Kidney (tissue), 13 donors: ENCODE measurements at regions not wholly inside any gene's neighbourhood (a gene's known extent, or its start where the extent isn't known, plus 50 kb on each side); places are given as distances from the start of the nearest gene placed in this dataset.

Source experiments
- DNase-seq, 5 donors: peaks; one replicate each; pipeline ENCODE4 v3.0.0-alpha.2; 2013 to 2020
- FAIRE-seq: peaks from 2 replicates; lab custom pipeline; 2012; peaks lifted over from hg19 to GRCh38; lab: Jason Lieb, UNC
- H3K27ac ChIP-seq, 2 donors: one replicate each; pipeline ENCODE4 v1.7.0; 2013; ENCODE audit warnings: low read depth in 2 of 2, low read length in 2 of 2, inconsistent platforms in 1 of 2
- H3K27me3 ChIP-seq: one replicate; pipeline ENCODE4 v1.7.1; 2013; ENCODE audit warnings: low read length, inconsistent platforms; ENCODE audit not compliant: control insufficient read depth, insufficient read depth
- H3K36me3 ChIP-seq, 3 donors: one replicate each; pipeline versions ENCODE4 v1.7.0 to v1.7.1; 2013; ENCODE audit warnings: low read length in 3 of 3, control low read depth in 1 of 3, inconsistent platforms in 1 of 3; ENCODE audit not compliant: insufficient read depth in 3 of 3, control insufficient read depth in 2 of 3
- H3K4me1 ChIP-seq, 3 donors: one replicate each; pipeline versions ENCODE4 v1.7.0 to v1.7.1; 2013; ENCODE audit warnings: low read length in 3 of 3, inconsistent platforms in 1 of 3, low read depth in 1 of 3; ENCODE audit not compliant: control insufficient read depth in 2 of 3, insufficient read depth in 2 of 3
- H3K4me3 ChIP-seq, 3 donors: one replicate each; pipeline versions ENCODE4 v1.7.0 to v1.8.1; 2013; ENCODE audit warnings: low read length in 3 of 3, control low read depth in 1 of 3, inconsistent platforms in 1 of 3
- H3K9ac ChIP-seq, 3 donors: one replicate each; pipeline versions ENCODE4 v1.7.0 to v1.7.1; 2013; ENCODE audit warnings: low read length in 3 of 3, control low read depth in 1 of 3, inconsistent platforms in 1 of 3
- H3K9me3 ChIP-seq, 3 donors: one replicate each; pipeline versions ENCODE4 v1.7.0 to v1.7.1; 2013; ENCODE audit warnings: low read length in 3 of 3, control low read depth in 1 of 3, inconsistent platforms in 1 of 3; ENCODE audit not compliant: control insufficient read depth in 2 of 3, insufficient read depth in 1 of 3
- intact Hi-C: fragments of 100-400 bp; cut with DNase I; formaldehyde crosslinking; loops from one replicate; pipeline ENCODE4 v1.11.1; 2022
- TF ChIP-seq, protein P1 (sequence below): IDR thresholded peaks from 3 replicates; pipeline ENCODE4 v1.5.1; 2012; ENCODE audit warnings: mild to moderate bottlenecking, moderate library complexity, borderline replicate concordance; ENCODE audit not compliant: insufficient read depth; ENCODE audit errors: extremely low read depth
- donor health status: control.
- donor health status: control.
- donor health status: control.
- donor health status: control.
- donor health status: control.
- donor health status: DM: yes; HTN: yes; CAD: no.
- donor health status: Normal renal cell carcinoma (clear cell type).

DNA sequence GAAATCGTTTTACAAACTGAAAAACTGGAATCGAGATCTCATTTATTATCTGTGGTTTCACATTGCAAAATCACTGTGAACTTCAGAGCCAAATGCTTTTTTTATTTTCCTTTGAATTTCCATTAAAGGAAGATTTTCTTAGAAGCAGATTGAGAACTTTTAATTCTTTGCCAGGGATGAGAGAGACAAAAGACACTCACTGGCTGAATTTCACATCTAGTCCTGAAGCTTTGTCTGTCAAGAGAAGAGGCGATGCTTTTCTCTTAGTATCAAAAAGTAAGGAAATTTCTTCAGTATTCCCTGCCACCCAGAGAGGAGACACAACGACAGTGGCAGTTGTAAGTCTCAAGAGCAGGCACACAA lies 141.8 kb downstream of the TMEM200A start:
- no peaks in the 10 kb centered on the region for H3K36me3 ChIP-seq
- no peak overlapping the region for H3K4me3 ChIP-seq
- H3K27ac ChIP-seq: no peak overlapping the region
- TF ChIP-seq, protein P1, sequence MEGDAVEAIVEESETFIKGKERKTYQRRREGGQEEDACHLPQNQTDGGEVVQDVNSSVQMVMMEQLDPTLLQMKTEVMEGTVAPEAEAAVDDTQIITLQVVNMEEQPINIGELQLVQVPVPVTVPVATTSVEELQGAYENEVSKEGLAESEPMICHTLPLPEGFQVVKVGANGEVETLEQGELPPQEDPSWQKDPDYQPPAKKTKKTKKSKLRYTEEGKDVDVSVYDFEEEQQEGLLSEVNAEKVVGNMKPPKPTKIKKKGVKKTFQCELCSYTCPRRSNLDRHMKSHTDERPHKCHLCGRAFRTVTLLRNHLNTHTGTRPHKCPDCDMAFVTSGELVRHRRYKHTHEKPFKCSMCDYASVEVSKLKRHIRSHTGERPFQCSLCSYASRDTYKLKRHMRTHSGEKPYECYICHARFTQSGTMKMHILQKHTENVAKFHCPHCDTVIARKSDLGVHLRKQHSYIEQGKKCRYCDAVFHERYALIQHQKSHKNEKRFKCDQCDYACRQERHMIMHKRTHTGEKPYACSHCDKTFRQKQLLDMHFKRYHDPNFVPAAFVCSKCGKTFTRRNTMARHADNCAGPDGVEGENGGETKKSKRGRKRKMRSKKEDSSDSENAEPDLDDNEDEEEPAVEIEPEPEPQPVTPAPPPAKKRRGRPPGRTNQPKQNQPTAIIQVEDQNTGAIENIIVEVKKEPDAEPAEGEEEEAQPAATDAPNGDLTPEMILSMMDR: no peak
- intact Hi-C loops: no loop called here
- no peak overlapping the region for H3K9ac ChIP-seq
- H3K9me3 ChIP-seq: no peaks in the 10 kb centered on the region
- H3K4me1 ChIP-seq: no peaks in the 10 kb centered on the region
- no peaks in the 10 kb centered on the region for H3K27me3 ChIP-seq
- FAIRE-seq: no peak
- no peak for DNase-seq

DNA sequence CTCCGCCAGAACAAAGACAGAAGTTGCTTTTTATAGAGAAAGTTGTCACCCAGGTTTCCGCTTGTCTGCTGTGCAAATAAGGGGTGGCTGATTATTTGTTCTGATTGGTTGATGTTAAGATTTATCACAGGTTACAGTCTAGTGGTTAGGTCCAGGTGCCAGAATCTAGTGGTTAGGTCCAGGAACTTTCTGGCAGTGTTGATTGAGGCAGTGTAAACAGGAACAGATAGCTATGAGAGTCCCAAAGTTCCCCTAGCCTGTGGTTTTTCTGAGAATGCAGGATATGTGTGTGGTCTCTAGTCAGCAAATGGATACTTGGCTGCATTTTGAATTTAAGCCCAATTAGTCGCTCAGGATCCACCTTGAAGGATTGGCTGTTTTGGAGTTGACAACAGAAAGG lies 148.0 kb downstream of the TMEM200A start:
- intact Hi-C loops: no loop called here
- no peak for FAIRE-seq

DNA sequence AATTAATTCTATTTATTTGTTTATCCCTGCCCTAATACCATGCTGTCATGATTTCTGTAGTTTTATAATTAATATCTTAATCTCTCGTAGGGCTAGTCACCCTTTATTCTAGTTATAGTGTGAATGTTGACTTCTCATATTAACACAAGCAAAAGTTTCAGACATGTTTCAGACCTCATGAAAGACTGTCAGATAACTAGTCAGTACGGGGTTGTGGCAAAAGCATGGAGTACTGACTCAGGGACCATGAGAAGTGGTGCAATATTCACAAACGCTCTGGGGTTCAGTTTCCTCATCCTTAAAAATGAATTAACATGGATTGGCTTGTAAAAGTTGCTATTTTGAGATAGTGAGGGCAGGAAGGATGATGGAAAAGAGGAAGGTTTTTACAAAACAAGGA lies 148.9 kb downstream of the TMEM200A start:
- intact Hi-C loops: no loop called here
- no peaks in the 10 kb centered on the region for H3K9me3 ChIP-seq
- DNase-seq (no peak), FAIRE-seq (no peak)
- H3K27ac ChIP-seq: no peak overlapping the region
- TF ChIP-seq, protein P1: no peak
- no peaks in the 10 kb centered on the region for H3K27me3 ChIP-seq
- no peak overlapping the region for H3K4me3 ChIP-seq
- H3K4me1 ChIP-seq: no peaks in the 10 kb centered on the region
- no peaks in the 10 kb centered on the region for H3K36me3 ChIP-seq
- no peak overlapping the region for H3K9ac ChIP-seq

More for the DNA sequence above, 148.0 kb downstream of the TMEM200A start:
- Histone ChIP-seq H3K36me3 (no peaks in the 10 kb centered on the region), H3K4me1 (no peaks in the 10 kb centered on the region), H3K27me3 (no peaks in the 10 kb centered on the region), H3K27ac (no peak overlapping the region), H3K9me3 (no peaks in the 10 kb centered on the region), H3K4me3 (no peak overlapping the region), H3K9ac (no peak overlapping the region)
- TF ChIP-seq, protein P1: no peak
- peak in 2 of 5 donors; percentile 4 to 24 for DNase-seq

DNA sequence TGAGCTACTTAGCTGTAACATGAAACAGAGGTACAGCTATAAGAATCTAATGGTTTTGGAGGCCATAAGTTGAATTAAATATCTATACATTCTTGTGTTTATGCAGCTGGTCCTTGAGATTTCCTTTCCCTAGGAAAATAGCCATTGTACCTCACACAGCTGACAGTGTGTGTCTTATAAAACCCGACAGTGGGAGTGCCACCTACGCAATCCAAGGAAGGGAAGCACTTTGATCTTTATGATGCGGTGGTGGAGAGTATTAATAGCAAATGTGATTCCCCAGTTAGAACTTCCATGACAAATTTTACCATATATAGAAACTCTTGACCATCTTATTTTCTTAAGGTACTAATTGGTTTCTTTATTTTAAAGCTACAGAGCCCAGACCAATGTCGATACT lies 149.5 kb downstream of the TMEM200A start:
- FAIRE-seq (no peak), DNase-seq (no peak)
- Histone ChIP-seq H3K27me3 (no peaks in the 10 kb centered on the region), H3K9me3 (no peaks in the 10 kb centered on the region), H3K9ac (no peak overlapping the region), H3K36me3 (no peaks in the 10 kb centered on the region), H3K4me1 (no peaks in the 10 kb centered on the region), H3K27ac (no peak overlapping the region), H3K4me3 (no peak overlapping the region)
- TF ChIP-seq, protein P1: no peak
- intact Hi-C loops: no loop called here
